ENCODE measurements at regions not wholly inside any gene's neighbourhood (a gene's known extent, or its start where the extent isn't known, plus 50 kb on each side); places are given as distances from the start of the nearest gene placed in this dataset.

GRCh38 chr20:53699085-53699674, 105.5 kb upstream of the ZNF217 start:
- CTCF ChIA-PET: no interaction called here
- DNase-seq: no peak
- POLR2A ChIA-PET (ENCODE audit: unreplicated experiment): interaction anchor here (0.7 kb wide), 1 partner anchor 37 kb away, joined by 5 read pairs; no protein-coding TSS in a partner anchor

GRCh38 chr20:53698371-53698978, 104.8 kb upstream of the ZNF217 start:
- no peaks in the 10 kb centered on the region for H3K36me3 ChIP-seq (ENCODE audit: low read depth)
- no TSS peak for BruUV-seq (replicated peaks)
- no peaks in the 10 kb centered on the region for H3K4me1 ChIP-seq (replicated peaks; ENCODE audit: insufficient read depth)
- DNase-seq: no peak
- ChIA-PET POLR2A (ENCODE audit: unreplicated experiment) (interaction anchor here (0.7 kb wide), 1 partner anchor 38 kb away, joined by 5 read pairs; no protein-coding TSS in a partner anchor), CTCF (no interaction called here)
- TF ChIP-seq CTCF (conservative IDR thresholded peaks at IDR 0.05) (no peak), EZH2 (IDR thresholded peaks at IDR 0.05; ENCODE audit: low read depth) (no peak)
- 0 out of 2 replicates have a peak, but pooled peaks cover 2% of the 10 kb centered on the region for H3F3A ChIP-seq (ENCODE audit: insufficient read depth, low read depth)
- no peaks in the 10 kb centered on the region for H4K20me1 ChIP-seq (ENCODE audit: insufficient read depth)
- H3K79me2 ChIP-seq (ENCODE audit: low read depth): no peaks in the 10 kb centered on the region
- H3K4me3 ChIP-seq: no peak overlapping the region
- H3K9me2 ChIP-seq (ENCODE audit: insufficient read depth): no peaks in the 10 kb centered on the region
- H3K4me2 ChIP-seq: no peak overlapping the region
- H3K9me3 ChIP-seq (ENCODE audit: insufficient read depth, low read depth): no peaks in the 10 kb centered on the region
- H2AFZ ChIP-seq: no peak overlapping the region
- intact Hi-C loops (cut with micrococcal nuclease; ENCODE audit: unreplicated experiment): no loop called here
- H3K27ac ChIP-seq: no peak overlapping the region
- H3K27me3 ChIP-seq (ENCODE audit: insufficient read depth, low read depth): no peaks in the 10 kb centered on the region

More at GRCh38 chr20:53699085-53699674, 105.5 kb upstream of the ZNF217 start:
- Histone ChIP-seq H3K4me3 (no peak overlapping the region), H3K27me3 (ENCODE audit: insufficient read depth, low read depth) (no peaks in the 10 kb centered on the region), H3K4me1 (replicated peaks; ENCODE audit: insufficient read depth) (no peaks in the 10 kb centered on the region), H4K20me1 (ENCODE audit: insufficient read depth) (no peaks in the 10 kb centered on the region), H3K79me2 (ENCODE audit: low read depth) (no peaks in the 10 kb centered on the region), H3K27ac (no peak overlapping the region), H2AFZ (no peak overlapping the region), H3K4me2 (no peak overlapping the region), H3F3A (ENCODE audit: insufficient read depth, low read depth) (no peaks in the 10 kb centered on the region), H3K9me3 (ENCODE audit: insufficient read depth, low read depth) (no peaks in the 10 kb centered on the region), H3K36me3 (ENCODE audit: low read depth) (no peaks in the 10 kb centered on the region), H3K9me2 (ENCODE audit: insufficient read depth) (no peaks in the 10 kb centered on the region)
- no TSS peak for BruUV-seq (replicated peaks)
- no peak for TF ChIP-seq EZH2 (IDR thresholded peaks at IDR 0.05; ENCODE audit: low read depth)
- no peak for TF ChIP-seq CTCF (conservative IDR thresholded peaks at IDR 0.05)
- intact Hi-C loops (cut with micrococcal nuclease; ENCODE audit: unreplicated experiment): no loop called here

- BruUV-seq (replicated peaks): no TSS peak
- no peak for TF ChIP-seq EZH2 (IDR thresholded peaks at IDR 0.05; ENCODE audit: low read depth)
- no peak for TF ChIP-seq CTCF (conservative IDR thresholded peaks at IDR 0.05)
These were observed 102.3 kb upstream of the ZNF217 start for GRCh38 chr20:53695797-53696527.

More at GRCh38 chr20:53695797-53696527, 102.3 kb upstream of the ZNF217 start:
- Histone ChIP-seq H3K4me1 (replicated peaks; ENCODE audit: insufficient read depth) (peaks cover 23% of the 10 kb centered on the region), H3K79me2 (ENCODE audit: low read depth) (no peaks in the 10 kb centered on the region), H4K20me1 (ENCODE audit: insufficient read depth) (no peaks in the 10 kb centered on the region), H3K9me3 (ENCODE audit: insufficient read depth, low read depth) (no peaks in the 10 kb centered on the region), H3K27ac (no peak overlapping the region), H3K9me2 (ENCODE audit: insufficient read depth) (no peaks in the 10 kb centered on the region), H3K4me3 (no peak overlapping the region), H3K4me2 (no peak overlapping the region), H3K27me3 (ENCODE audit: insufficient read depth, low read depth) (no peaks in the 10 kb centered on the region), H3K36me3 (ENCODE audit: low read depth) (no peaks in the 10 kb centered on the region), H3F3A (ENCODE audit: insufficient read depth, low read depth) (peaks cover 17% of the 10 kb centered on the region), H2AFZ (no peak overlapping the region)
- ChIA-PET CTCF (interaction anchor here (0.6 to 0.7 kb wide), 4 partner anchors 10 to 984 kb away, joined by 3 to 5 read pairs (median 4); partner anchors contain the start of gene PFDN4), POLR2A (ENCODE audit: unreplicated experiment) (no interaction called here)
- no peak for DNase-seq
- intact Hi-C loops (cut with micrococcal nuclease; ENCODE audit: unreplicated experiment): no loop called here
